ENCODE measurements at regions not wholly inside any gene's neighbourhood (a gene's known extent, or its start where the extent isn't known, plus 50 kb on each side); places are given as distances from the start of the nearest gene placed in this dataset.

GRCh38 chr2:14516844-14517243, 115.7 kb upstream of the LRATD1 start:
- H3K4me1 ChIP-seq, result no peaks in the 10 kb centered on the region
- WGBS, 2 donors, result 60 to 81% methylated on average over 1 of the region's 1 CpG
- no peak overlapping the region for H3K4me3 ChIP-seq
- TF ChIP-seq POLR2A (IDR thresholded peaks at IDR 0.05) (no peak), CTCF (IDR thresholded peaks at IDR 0.05) (no peak)
- no peak for DNase-seq
- H3K27ac ChIP-seq, result no peak overlapping the region
- H3K9me3 ChIP-seq, result no peaks in the 10 kb centered on the region
- no peaks in the 10 kb centered on the region for H3K36me3 ChIP-seq (ENCODE audit: low read depth, missing control alignments)
- no peaks in the 10 kb centered on the region for H3K27me3 ChIP-seq
- intact Hi-C loops (cut with DNase I; ENCODE audit: low total_unique reads), result no loop called here

- Histone ChIP-seq H3K4me3 (no peak overlapping the region), H3K27me3 (no peaks in the 10 kb centered on the region), H3K27ac (no peak overlapping the region), H3K36me3 (ENCODE audit: low read depth, missing control alignments) (no peaks in the 10 kb centered on the region), H3K4me1 (no peaks in the 10 kb centered on the region), H3K9me3 (no peaks in the 10 kb centered on the region)
- TF ChIP-seq CTCF (IDR thresholded peaks at IDR 0.05), result no peak
- 84 to 86% methylated on average over 4 of the region's 4 CpGs for WGBS, 2 donors
- no peak for DNase-seq
- intact Hi-C loops (cut with DNase I; ENCODE audit: low total_unique reads), result no loop called here
Measured at GRCh38 chr2:14517731-14518130, 114.8 kb upstream of the LRATD1 start.

DNA sequence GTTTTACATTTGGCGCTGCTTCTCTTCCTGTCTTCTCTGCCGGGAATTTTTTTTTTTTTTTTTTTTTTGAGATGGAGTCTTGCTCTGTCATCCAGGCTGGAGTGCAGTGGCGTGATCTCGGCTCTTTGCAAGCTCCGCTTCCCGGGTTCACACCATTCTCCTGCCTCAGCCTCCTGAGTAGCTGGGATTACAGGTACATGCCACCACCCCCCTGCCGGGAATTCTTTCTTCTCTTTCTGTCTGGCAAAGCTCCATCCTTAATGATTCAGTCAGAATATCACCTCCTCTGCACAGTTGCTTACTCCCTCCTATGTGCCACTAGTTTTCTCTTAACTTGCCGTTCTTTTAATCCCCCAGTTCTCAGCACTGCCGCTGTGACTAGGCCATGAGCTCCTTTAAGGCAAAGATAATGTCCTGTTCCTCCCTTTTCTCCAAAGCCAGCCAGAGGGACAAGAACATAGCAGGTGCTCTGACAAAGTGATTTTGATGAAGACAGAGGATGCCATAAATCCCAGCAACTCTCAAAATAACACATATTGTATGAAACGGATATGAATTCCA, 112.1 kb upstream of the LRATD1 start:
- H3K27ac ChIP-seq, result no peak overlapping the region
- no peaks in the 10 kb centered on the region for H3K27me3 ChIP-seq
- no peaks in the 10 kb centered on the region for H3K9me3 ChIP-seq
- intact Hi-C loops (cut with DNase I; ENCODE audit: low total_unique reads), result no loop called here
- WGBS, 2 donors, result 76 to 85% methylated on average over 10 of the region's 10 CpGs
- no peaks in the 10 kb centered on the region for H3K36me3 ChIP-seq (ENCODE audit: low read depth, missing control alignments)
- no peak for DNase-seq
- no peak for TF ChIP-seq POLR2A (IDR thresholded peaks at IDR 0.05)
- TF ChIP-seq CTCF (IDR thresholded peaks at IDR 0.05), result no peak
- H3K4me3 ChIP-seq, result no peak overlapping the region
- no peaks in the 10 kb centered on the region for H3K4me1 ChIP-seq

DNA sequence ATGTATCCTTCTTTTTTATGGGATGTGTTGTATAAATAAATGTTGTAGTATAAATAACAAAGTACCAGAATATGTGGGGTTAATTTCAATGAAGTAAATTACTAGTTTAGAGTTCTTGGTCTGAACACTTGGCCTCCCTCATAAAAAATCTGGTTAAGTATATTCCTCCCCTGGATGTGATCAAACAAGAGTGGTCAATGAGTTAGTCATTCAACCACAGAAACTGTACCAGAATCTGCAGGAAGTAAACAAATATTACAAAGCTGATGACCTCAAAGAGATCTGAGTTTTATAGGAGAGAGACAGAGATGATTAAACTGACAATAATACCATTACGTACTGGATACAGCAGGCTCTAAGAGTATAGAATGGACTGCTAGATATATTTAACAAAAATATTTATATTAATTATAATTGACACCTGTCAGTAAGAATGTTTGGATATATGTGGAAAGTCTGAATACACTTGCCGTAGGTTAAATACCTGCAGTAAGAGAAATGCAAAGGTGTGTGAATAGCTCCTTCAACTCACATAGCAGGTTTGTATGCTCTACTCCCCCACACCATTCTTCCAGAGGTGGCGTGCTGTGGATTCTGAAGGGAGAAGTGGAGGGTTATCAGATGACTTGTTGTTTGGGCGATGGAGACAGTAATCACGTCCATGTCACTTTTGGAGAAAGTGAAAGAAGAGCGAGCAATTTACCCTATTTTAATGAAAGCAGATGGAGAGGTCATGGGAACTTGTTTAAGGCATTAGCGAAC, 108.3 kb upstream of the LRATD1 start:
- Histone ChIP-seq H3K27ac (no peak overlapping the region), H3K36me3 (ENCODE audit: low read depth, missing control alignments) (no peaks in the 10 kb centered on the region), H3K4me1 (no peaks in the 10 kb centered on the region), H3K27me3 (no peaks in the 10 kb centered on the region), H3K4me3 (no peak overlapping the region), H3K9me3 (no peaks in the 10 kb centered on the region)
- no peak for DNase-seq
- WGBS, 2 donors, result 91 to 93% methylated on average over 7 of the region's 7 CpGs
- intact Hi-C loops (cut with DNase I; ENCODE audit: low total_unique reads), result no loop called here
- no peak for TF ChIP-seq CTCF (IDR thresholded peaks at IDR 0.05)
- TF ChIP-seq POLR2A (IDR thresholded peaks at IDR 0.05), result no peak

- no peak overlapping the region for H3K27ac ChIP-seq
Measured at GRCh38 chr2:14524803-14525080, 107.8 kb upstream of the LRATD1 start.

More at GRCh38 chr2:14524803-14525080, 107.8 kb upstream of the LRATD1 start:
- DNase-seq, result no peak
- intact Hi-C loops (cut with DNase I; ENCODE audit: low total_unique reads), result no loop called here
- Histone ChIP-seq H3K9me3 (no peaks in the 10 kb centered on the region), H3K36me3 (ENCODE audit: low read depth, missing control alignments) (no peaks in the 10 kb centered on the region), H3K4me3 (no peak overlapping the region), H3K4me1 (no peaks in the 10 kb centered on the region), H3K27me3 (no peaks in the 10 kb centered on the region)
- no peak for TF ChIP-seq CTCF (IDR thresholded peaks at IDR 0.05)
- TF ChIP-seq POLR2A (IDR thresholded peaks at IDR 0.05), result no peak

Measured in testis (tissue), 2 donors.